ENCODE measurements at regions not wholly inside any gene's neighbourhood (a gene's known extent, or its start where the extent isn't known, plus 50 kb on each side); places are given as distances from the start of the nearest gene placed in this dataset.

DNA sequence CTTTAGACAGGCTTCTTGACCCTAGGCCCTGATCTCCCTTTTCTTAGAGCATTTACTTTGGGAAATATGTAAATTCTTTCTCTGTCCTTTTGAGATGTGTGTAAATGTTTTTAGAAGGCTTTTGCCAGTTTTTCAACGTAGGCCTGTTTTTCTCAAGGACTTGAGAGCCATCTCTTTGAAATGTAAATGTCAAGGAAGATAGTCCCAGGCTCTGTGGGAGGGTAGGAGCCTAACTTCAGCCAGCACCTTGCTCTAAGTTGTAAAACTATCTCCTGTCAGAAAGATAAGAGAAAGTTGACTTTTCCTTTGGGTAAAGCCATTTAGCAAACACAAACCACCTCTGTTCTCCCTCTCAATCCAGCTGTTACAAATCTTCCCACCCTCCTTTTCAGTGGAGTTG lies 219.8 kb downstream of the RPS29 start:
- Mint-ChIP-seq H3K27me3 (ENCODE audit: low read depth) (peaks cover 10% of the 10 kb centered on the region), H3K4me1 (peaks cover 10 to 16% of the 10 kb centered on the region in 2 experiments), H3K4me3 (no peak overlapping the region), H3K27ac (no peak overlapping the region), H3K36me3 (ENCODE audit: insufficient read depth in 1 of 3, low read depth in 3 of 3) (no peaks in the 10 kb centered on the region), H3K9me3 (peaks cover 3% of the 10 kb centered on the region in 2 experiments; a peak in 2 of 5 replicates)
- H3K23me2 ChIP-seq (ENCODE audit: insufficient read length, low read depth, low read length, poor library complexity, severe bottlenecking): no peaks in the 10 kb centered on the region
- no peak overlapping the region for H2AK5ac ChIP-seq (ENCODE audit: insufficient read length, low read length)
- H2BK20ac ChIP-seq (ENCODE audit: low read depth, low read length, poor library complexity, severe bottlenecking): no peak overlapping the region
- H3K56ac ChIP-seq (ENCODE audit: insufficient read length, low read depth, low read length): no peak overlapping the region
- no peak overlapping the region for H3K27ac ChIP-seq (ENCODE audit: insufficient read length, low read depth, low read length)
- H2BK120ac ChIP-seq (ENCODE audit: low read depth, low read length, poor library complexity, severe bottlenecking): no peak overlapping the region
- no peak overlapping the region for H2BK12ac ChIP-seq (ENCODE audit: insufficient read length, low read depth, low read length)
- WGBS (ENCODE audit: extremely low coverage, insufficient read length, low lambda C conversion rate): no CpG with 5 or more reads among the region's 1 CpG
- peaks cover 60% of the 10 kb centered on the region for H3K27me3 ChIP-seq (ENCODE audit: insufficient read depth, low read length)
- H3K23ac ChIP-seq (ENCODE audit: insufficient read length, low read depth, low read length): no peak overlapping the region
- no peaks in the 10 kb centered on the region for H4K20me1 ChIP-seq (ENCODE audit: control insufficient read depth, insufficient read depth, insufficient read length)
- H3K79me2 ChIP-seq (ENCODE audit: insufficient read depth, low read length): no peaks in the 10 kb centered on the region
- H2AFZ ChIP-seq (ENCODE audit: low read length): no peak overlapping the region
- TF ChIP-seq, protein P1, sequence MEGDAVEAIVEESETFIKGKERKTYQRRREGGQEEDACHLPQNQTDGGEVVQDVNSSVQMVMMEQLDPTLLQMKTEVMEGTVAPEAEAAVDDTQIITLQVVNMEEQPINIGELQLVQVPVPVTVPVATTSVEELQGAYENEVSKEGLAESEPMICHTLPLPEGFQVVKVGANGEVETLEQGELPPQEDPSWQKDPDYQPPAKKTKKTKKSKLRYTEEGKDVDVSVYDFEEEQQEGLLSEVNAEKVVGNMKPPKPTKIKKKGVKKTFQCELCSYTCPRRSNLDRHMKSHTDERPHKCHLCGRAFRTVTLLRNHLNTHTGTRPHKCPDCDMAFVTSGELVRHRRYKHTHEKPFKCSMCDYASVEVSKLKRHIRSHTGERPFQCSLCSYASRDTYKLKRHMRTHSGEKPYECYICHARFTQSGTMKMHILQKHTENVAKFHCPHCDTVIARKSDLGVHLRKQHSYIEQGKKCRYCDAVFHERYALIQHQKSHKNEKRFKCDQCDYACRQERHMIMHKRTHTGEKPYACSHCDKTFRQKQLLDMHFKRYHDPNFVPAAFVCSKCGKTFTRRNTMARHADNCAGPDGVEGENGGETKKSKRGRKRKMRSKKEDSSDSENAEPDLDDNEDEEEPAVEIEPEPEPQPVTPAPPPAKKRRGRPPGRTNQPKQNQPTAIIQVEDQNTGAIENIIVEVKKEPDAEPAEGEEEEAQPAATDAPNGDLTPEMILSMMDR (conservative IDR thresholded peaks at IDR 0.05): no peak
- H3K4me1 ChIP-seq (ENCODE audit: insufficient read depth, low read length): no peaks in the 10 kb centered on the region
- H2BK5ac ChIP-seq (ENCODE audit: insufficient read length, low read length): no peak overlapping the region
- H3K4me2 ChIP-seq (ENCODE audit: insufficient read depth, insufficient read length, low read length): no peak overlapping the region
- no peak overlapping the region for H4K8ac ChIP-seq (replicated peaks; ENCODE audit: insufficient read length, low read depth, low read length)
- no peak overlapping the region for H4K5ac ChIP-seq (ENCODE audit: insufficient read length, low read depth, low read length)
- no peak overlapping the region for H3K14ac ChIP-seq (ENCODE audit: insufficient read depth, low read length)
- DNase-seq: no peak
- H3K79me1 ChIP-seq (ENCODE audit: insufficient read depth, low read depth, low read length, poor library complexity, severe bottlenecking): no peaks in the 10 kb centered on the region
- no peak overlapping the region for H3T11ph ChIP-seq (ENCODE audit: low read length)
- H4K91ac ChIP-seq (ENCODE audit: insufficient read length, low read depth, low read length): no peak overlapping the region
- H2BK15ac ChIP-seq (ENCODE audit: low read depth, low read length): no peak overlapping the region
- H3K18ac ChIP-seq (ENCODE audit: insufficient read length, low read depth, low read length): no peak overlapping the region
- H3K9me3 ChIP-seq (ENCODE audit: control insufficient read depth, low read depth, low read length): no peaks in the 10 kb centered on the region
- no peak overlapping the region for H3K9ac ChIP-seq (ENCODE audit: extremely low read depth, insufficient read length, low read length)
- H3K4ac ChIP-seq (ENCODE audit: low read depth, low read length): no peak overlapping the region

Data from H9 (cell line).